Neural progenitor cell (in vitro differentiated cells): ENCODE measurements at regions not wholly inside any gene's neighbourhood (a gene's known extent, or its start where the extent isn't known, plus 50 kb on each side); places are given as distances from the start of the nearest gene placed in this dataset.

Experiments used
- DNase-seq: peaks from one replicate; pipeline ENCODE4 v3.0.0-alpha.2; 2016; ENCODE audit warnings: low spot score
- H2AFZ ChIP-seq: fragments of 200-600 bp; sonication (generic); replicated peaks from 2 replicates; pipeline ENCODE4 v1.6.1; 2016; ENCODE audit warnings: antibody characterized with exemption
- H3F3A ChIP-seq: fragments of 200-600 bp; sonication (generic); 2 replicates; pipeline ENCODE4 v1.6.1; 2016; ENCODE audit warnings: antibody characterized with exemption, low read depth
- H3K27ac ChIP-seq: fragments of 200-600 bp; sonication (generic); 2 replicates; pipeline ENCODE4 v1.5.1; 2016; ENCODE audit warnings: mild to moderate bottlenecking
- H3K27me3 ChIP-seq: fragments of 200-600 bp; sonication (generic); 2 replicates; pipeline ENCODE4 v1.6.1; 2016; ENCODE audit warnings: mild to moderate bottlenecking, moderate library complexity
- H3K36me3 ChIP-seq: fragments of 200-600 bp; sonication (generic); 2 replicates; pipeline ENCODE4 v1.5.1; 2016
- H3K4me1 ChIP-seq: fragments of 200-600 bp; sonication (generic); 2 replicates; pipeline ENCODE4 v1.6.1; 2016; ENCODE audit warnings: mixed run types
- H3K4me2 ChIP-seq: fragments of 200-600 bp; sonication (generic); 2 replicates; pipeline ENCODE4 v1.6.1; 2016
- H3K4me3 ChIP-seq: fragments of 200-600 bp; sonication (generic); 2 replicates; pipeline ENCODE4 v1.5.1; 2016
- H3K79me2 ChIP-seq: fragments of 200-600 bp; sonication (generic); 2 replicates; pipeline ENCODE4 v1.6.1; 2016; ENCODE audit warnings: low read depth
- H3K9ac ChIP-seq: fragments of 200-600 bp; sonication (generic); 2 replicates; pipeline ENCODE4 v1.6.1; 2016
- H3K9me3 ChIP-seq: fragments of 200-600 bp; sonication (generic); 2 replicates; pipeline ENCODE4 v1.5.1; 2016; ENCODE audit warnings: low read depth
- H4K20me1 ChIP-seq: fragments of 200-600 bp; sonication (generic); 2 replicates; pipeline ENCODE4 v1.6.1; 2016; ENCODE audit warnings: low read depth
- H3K27ac Mint-ChIP-seq: 3 replicates; pipeline ENCODE4 v1.8.0; 2021; ENCODE audit warnings: mixed read lengths
- H3K27me3 Mint-ChIP-seq: 2 replicates; pipeline ENCODE4 v1.8.0; 2022; ENCODE audit warnings: low read depth, mild to moderate bottlenecking, inconsistent platforms, moderate library complexity, mixed read lengths; ENCODE audit not compliant: insufficient read depth
- H3K36me3 Mint-ChIP-seq: 3 replicates; pipeline ENCODE4 v1.8.0; 2021; ENCODE audit warnings: mixed read lengths
- H3K4me1 Mint-ChIP-seq: 3 replicates; pipeline ENCODE4 v1.8.0; 2021; ENCODE audit warnings: mixed read lengths
- H3K4me3 Mint-ChIP-seq: 3 replicates; pipeline ENCODE4 v1.8.0; 2021; ENCODE audit warnings: mild to moderate bottlenecking, moderate library complexity, mixed read lengths
- H3K9me3 Mint-ChIP-seq: 3 replicates; pipeline ENCODE4 v1.8.0; 2020; ENCODE audit warnings: mixed read lengths
- EZH2 ChIP-seq: fragments of 200-600 bp; sonication (generic); IDR thresholded peaks from 2 replicates; pipeline ENCODE4 v1.6.1; 2017; ENCODE audit warnings: antibody characterized with exemption, mild to moderate bottlenecking, moderate library complexity
- EZH2phosphoT487 ChIP-seq: fragments of 200-600 bp; sonication (generic); IDR thresholded peaks from 2 replicates; pipeline ENCODE4 v1.6.1; 2017; ENCODE audit warnings: antibody characterized with exemption
- TF ChIP-seq, protein P1 (sequence below): fragments of 200-600 bp; sonication (generic); IDR thresholded peaks from 2 replicates; pipeline ENCODE4 v1.5.1; 2017; ENCODE audit warnings: antibody characterized with exemption, mild to moderate bottlenecking

DNA sequence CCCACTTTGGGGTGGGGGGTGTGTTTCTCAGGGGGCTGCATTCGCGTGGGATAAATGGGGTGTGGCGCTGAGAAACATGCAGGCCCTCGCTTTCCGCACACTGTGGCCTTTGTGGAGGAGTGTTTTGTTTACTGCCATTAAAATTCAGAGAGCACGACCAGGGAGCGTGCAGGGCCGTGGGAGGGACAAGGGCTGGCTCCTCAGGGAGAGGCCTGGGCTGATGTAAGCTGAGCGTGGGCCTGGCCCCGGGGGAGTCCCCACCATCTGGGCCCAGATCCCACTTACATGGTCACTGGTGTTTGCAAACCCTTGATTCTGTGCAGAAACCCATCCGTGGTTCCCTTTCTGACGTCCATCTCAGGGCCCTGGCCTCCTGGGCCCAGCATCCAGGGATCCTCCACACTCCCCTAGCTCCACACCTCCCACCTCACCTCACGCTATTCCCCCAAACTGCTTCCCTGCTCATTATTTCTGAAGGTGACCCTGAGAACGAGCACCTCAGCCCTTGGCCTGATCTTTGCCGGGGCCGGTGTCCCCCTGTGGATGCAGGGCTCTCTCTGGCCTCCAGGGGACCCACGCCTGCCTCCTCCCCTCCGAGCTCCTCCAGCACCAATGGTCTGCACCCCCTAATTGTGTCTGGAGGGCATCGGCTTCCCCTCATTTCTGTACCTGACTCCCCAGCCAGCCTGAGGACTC lies 92.5 kb upstream of the SIM2 start:
- Histone ChIP-seq H3K9ac (no peak overlapping the region), H3K4me3 (no peak overlapping the region), H2AFZ (peak overlapping the region; percentile 85), H3K36me3 (no peaks in the 10 kb centered on the region), H4K20me1 (no peaks in the 10 kb centered on the region), H3K79me2 (no peaks in the 10 kb centered on the region), H3K4me1 (peaks cover 3% of the 10 kb centered on the region), H3K27ac (no peak overlapping the region), H3F3A (no peaks in the 10 kb centered on the region), H3K4me2 (no peak overlapping the region), H3K9me3 (no peaks in the 10 kb centered on the region), H3K27me3 (no peaks in the 10 kb centered on the region)
- no peaks in the 10 kb centered on the region for H3K27me3 Mint-ChIP-seq
- no peaks in the 10 kb centered on the region for H3K36me3 Mint-ChIP-seq
- H3K4me3 Mint-ChIP-seq: no peak overlapping the region
- TF ChIP-seq EZH2: no peak
- TF ChIP-seq, protein P1, sequence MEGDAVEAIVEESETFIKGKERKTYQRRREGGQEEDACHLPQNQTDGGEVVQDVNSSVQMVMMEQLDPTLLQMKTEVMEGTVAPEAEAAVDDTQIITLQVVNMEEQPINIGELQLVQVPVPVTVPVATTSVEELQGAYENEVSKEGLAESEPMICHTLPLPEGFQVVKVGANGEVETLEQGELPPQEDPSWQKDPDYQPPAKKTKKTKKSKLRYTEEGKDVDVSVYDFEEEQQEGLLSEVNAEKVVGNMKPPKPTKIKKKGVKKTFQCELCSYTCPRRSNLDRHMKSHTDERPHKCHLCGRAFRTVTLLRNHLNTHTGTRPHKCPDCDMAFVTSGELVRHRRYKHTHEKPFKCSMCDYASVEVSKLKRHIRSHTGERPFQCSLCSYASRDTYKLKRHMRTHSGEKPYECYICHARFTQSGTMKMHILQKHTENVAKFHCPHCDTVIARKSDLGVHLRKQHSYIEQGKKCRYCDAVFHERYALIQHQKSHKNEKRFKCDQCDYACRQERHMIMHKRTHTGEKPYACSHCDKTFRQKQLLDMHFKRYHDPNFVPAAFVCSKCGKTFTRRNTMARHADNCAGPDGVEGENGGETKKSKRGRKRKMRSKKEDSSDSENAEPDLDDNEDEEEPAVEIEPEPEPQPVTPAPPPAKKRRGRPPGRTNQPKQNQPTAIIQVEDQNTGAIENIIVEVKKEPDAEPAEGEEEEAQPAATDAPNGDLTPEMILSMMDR: peak; percentile 27
- DNase-seq: no peak
- H3K9me3 Mint-ChIP-seq: peaks cover 3% of the 10 kb centered on the region
- H3K4me1 Mint-ChIP-seq: no peaks in the 10 kb centered on the region
- no peak overlapping the region for H3K27ac Mint-ChIP-seq

DNA sequence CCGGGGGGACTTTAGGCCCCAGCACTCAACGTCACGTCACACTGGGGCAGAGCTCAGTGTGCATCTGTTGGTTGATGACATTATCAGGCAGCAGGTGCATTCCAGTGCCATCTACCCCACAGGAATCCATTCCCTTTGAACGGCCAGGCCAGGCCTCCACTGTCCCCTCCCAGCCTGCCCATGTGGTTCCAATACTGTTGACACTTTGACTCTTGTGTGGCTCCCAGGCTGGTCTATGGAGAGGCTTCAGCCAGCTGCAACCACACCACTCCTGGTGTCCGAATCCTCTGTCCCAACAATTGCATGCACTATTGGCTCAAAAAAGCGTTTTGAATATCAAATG lies 92.0 kb upstream of the SIM2 start:
- H3K36me3 Mint-ChIP-seq: no peaks in the 10 kb centered on the region
- H3K4me2 ChIP-seq: no peak overlapping the region
- no peak overlapping the region for H3K4me3 ChIP-seq
- no peaks in the 10 kb centered on the region for H3F3A ChIP-seq
- H3K27me3 ChIP-seq: no peaks in the 10 kb centered on the region
- peaks cover 3% of the 10 kb centered on the region for H3K9me3 Mint-ChIP-seq
- H3K4me1 ChIP-seq: peaks cover 3% of the 10 kb centered on the region
- H2AFZ ChIP-seq: peak overlapping the region; percentile 85
- H3K4me1 Mint-ChIP-seq: no peaks in the 10 kb centered on the region
- no peak overlapping the region for H3K27ac Mint-ChIP-seq
- H3K9me3 ChIP-seq: no peaks in the 10 kb centered on the region
- H3K36me3 ChIP-seq: no peaks in the 10 kb centered on the region
- no peak overlapping the region for H3K4me3 Mint-ChIP-seq
- TF ChIP-seq EZH2phosphoT487 (no peak), EZH2 (no peak)
- TF ChIP-seq, protein P1: no peak
- no peak overlapping the region for H3K27ac ChIP-seq
- H3K79me2 ChIP-seq: no peaks in the 10 kb centered on the region
- no peaks in the 10 kb centered on the region for H3K27me3 Mint-ChIP-seq
- DNase-seq: no peak
- H3K9ac ChIP-seq: no peak overlapping the region
- no peaks in the 10 kb centered on the region for H4K20me1 ChIP-seq

DNA sequence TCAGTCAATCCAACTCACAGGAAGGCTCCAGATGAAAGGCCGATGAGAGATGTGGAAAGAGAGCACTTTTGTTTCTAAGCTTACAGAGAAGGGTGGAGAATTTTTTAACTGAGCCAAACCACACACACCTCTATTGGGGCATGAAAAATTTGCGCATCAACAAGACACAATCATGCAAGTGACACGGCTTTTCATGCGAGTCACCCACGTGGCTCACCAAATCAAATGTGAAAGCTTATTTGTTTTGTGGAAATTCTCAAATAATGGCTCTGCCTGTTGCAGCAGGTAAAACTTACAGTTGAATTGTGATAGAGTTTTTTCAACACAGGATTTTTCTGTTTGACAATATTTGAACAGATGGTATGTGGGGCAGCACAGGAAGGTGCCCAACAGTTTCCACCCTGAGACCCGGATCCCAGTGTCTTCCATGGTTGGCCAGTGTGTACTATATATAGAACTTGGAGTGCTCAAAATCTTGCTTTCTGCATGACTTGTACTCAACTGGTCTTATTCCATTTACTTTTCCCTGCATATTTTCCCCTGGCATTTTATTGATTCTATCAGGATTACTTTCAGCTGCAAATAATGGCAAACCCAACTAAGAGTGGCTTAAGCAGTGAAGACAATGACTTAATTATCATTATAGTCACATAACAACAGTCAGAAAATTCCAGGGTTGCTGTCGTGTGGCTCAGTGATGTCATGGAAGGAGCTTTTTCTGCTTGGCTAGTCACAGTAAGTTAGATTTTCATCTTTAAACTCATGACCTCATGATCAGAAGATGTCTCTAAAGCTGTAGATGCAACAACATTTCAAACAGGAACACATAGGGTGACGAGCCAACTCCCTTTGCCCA lies 90.6 kb upstream of the SIM2 start:
- peaks cover 3% of the 10 kb centered on the region for H3K4me1 ChIP-seq
- Mint-ChIP-seq H3K4me1 (no peaks in the 10 kb centered on the region), H3K36me3 (no peaks in the 10 kb centered on the region), H3K9me3 (peaks cover 3% of the 10 kb centered on the region), H3K27me3 (peaks cover 5% of the 10 kb centered on the region), H3K4me3 (no peak overlapping the region), H3K27ac (no peak overlapping the region)
- H3K9me3 ChIP-seq: no peaks in the 10 kb centered on the region
- no peak overlapping the region for H3K4me3 ChIP-seq
- DNase-seq: no peak
- no peaks in the 10 kb centered on the region for H3K79me2 ChIP-seq
- H2AFZ ChIP-seq: no peak overlapping the region
- TF ChIP-seq, protein P1: no peak
- TF ChIP-seq EZH2phosphoT487: no peak
- no peak overlapping the region for H3K4me2 ChIP-seq
- no peak overlapping the region for H3K9ac ChIP-seq
- H3F3A ChIP-seq: no peaks in the 10 kb centered on the region
- H4K20me1 ChIP-seq: no peaks in the 10 kb centered on the region
- no peaks in the 10 kb centered on the region for H3K36me3 ChIP-seq
- H3K27me3 ChIP-seq: no peaks in the 10 kb centered on the region
- H3K27ac ChIP-seq: no peak overlapping the region
